CD8-positive, alpha-beta memory T cell (primary cell): ENCODE measurements at regions not wholly inside any gene's neighbourhood (a gene's known extent, or its start where the extent isn't known, plus 50 kb on each side); places are given as distances from the start of the nearest gene placed in this dataset.

ENCODE experiments used
- CTCF ChIA-PET: fragments of 350-600 bp; sonication (Branson Sonifier 250); formaldehyde crosslinking; loops from one replicate; lab custom pipeline; 2021; ENCODE audit warnings: antibody characterized with exemption; lab: Charles Lee
- POLR2A ChIA-PET: fragments of 350-600 bp; sonication (Branson Sonifier 250); formaldehyde crosslinking; loops from one replicate; lab custom pipeline; 2021; ENCODE audit warnings: antibody characterized with exemption; lab: Charles Lee
- DNase-seq, 5 donors: peaks; one replicate each; pipeline versions ENCODE4 v3.0.0 to v3.0.0-alpha.2; 2020 to 2022; ENCODE audit warnings: mixed read lengths in 1 of 5
- H3K27ac ChIP-seq: one replicate; pipeline ENCODE4 v1.7.0; 2013; ENCODE audit warnings: low read depth, mild to moderate bottlenecking, low read length, moderate library complexity
- H3K27me3 ChIP-seq: 2 replicates; pipeline ENCODE4 v1.7.0; 2013; ENCODE audit warnings: low read length, mild to moderate bottlenecking; ENCODE audit not compliant: insufficient read depth, poor library complexity, severe bottlenecking
- H3K36me3 ChIP-seq: 2 replicates; pipeline ENCODE4 v1.7.0; 2013; ENCODE audit warnings: mild to moderate bottlenecking, low read length, moderate library complexity; ENCODE audit not compliant: insufficient read depth
- H3K4me1 ChIP-seq: 2 replicates; pipeline ENCODE4 v1.7.0; 2013; ENCODE audit warnings: mild to moderate bottlenecking, low read length, moderate library complexity; ENCODE audit not compliant: insufficient read depth
- H3K4me3 ChIP-seq: 2 replicates; pipeline ENCODE4 v1.7.0; 2013; ENCODE audit warnings: mild to moderate bottlenecking, low read length
- H3K9me3 ChIP-seq: 2 replicates; pipeline ENCODE4 v1.7.0; 2013; ENCODE audit warnings: mild to moderate bottlenecking, low read length
- H3K27ac Mint-ChIP-seq, 8 donors: one replicate each; pipeline ENCODE4 v1.8.0; 2020 to 2021; ENCODE audit warnings: mixed read lengths in 8 of 8, mild to moderate bottlenecking in 6 of 8, inconsistent platforms in 3 of 8, moderate library complexity in 3 of 8
- H3K27me3 Mint-ChIP-seq, 2 donors: one replicate each; pipeline ENCODE4 v1.8.0; 2020 to 2021; ENCODE audit warnings: mixed read lengths in 2 of 2, mild to moderate bottlenecking in 1 of 2, moderate library complexity in 1 of 2
- H3K36me3 Mint-ChIP-seq, 3 donors: one replicate each; pipeline ENCODE4 v1.8.0; 2020 to 2021; ENCODE audit warnings: mixed read lengths in 3 of 3, inconsistent platforms in 1 of 3, mild to moderate bottlenecking in 1 of 3
- H3K4me1 Mint-ChIP-seq, 3 donors: one replicate each; pipeline ENCODE4 v1.8.0; 2020 to 2021; ENCODE audit warnings: mixed read lengths in 3 of 3, inconsistent platforms in 1 of 3, mild to moderate bottlenecking in 1 of 3
- H3K4me3 Mint-ChIP-seq, 7 donors: one replicate each; pipeline ENCODE4 v1.8.0; 2020 to 2021; ENCODE audit warnings: mixed read lengths in 7 of 7, mild to moderate bottlenecking in 6 of 7, moderate library complexity in 4 of 7, inconsistent platforms in 2 of 7
- H3K9me3 Mint-ChIP-seq, 5 donors: one replicate each; pipeline ENCODE4 v1.8.0; 2020 to 2022; ENCODE audit warnings: mixed read lengths in 5 of 5, mild to moderate bottlenecking in 3 of 5, moderate library complexity in 2 of 5, inconsistent platforms in 1 of 5

GRCh38 chr9:28688172-28688571, 1114.9 kb upstream of the C9orf72 start:
- H3K4me3 Mint-ChIP-seq, result no peak overlapping the region
- Histone ChIP-seq H3K4me1 (no peaks in the 10 kb centered on the region), H3K27me3 (no peaks in the 10 kb centered on the region), H3K27ac (no peak overlapping the region), H3K9me3 (no peaks in the 10 kb centered on the region), H3K36me3 (no peaks in the 10 kb centered on the region), H3K4me3 (no peak overlapping the region)
- peaks cover 0 to 22% (median 10%) of the 10 kb centered on the region in 5 donors for H3K9me3 Mint-ChIP-seq
- no peaks in the 10 kb centered on the region for H3K4me1 Mint-ChIP-seq
- no peak for DNase-seq
- no peak overlapping the region for H3K27ac Mint-ChIP-seq
- no peaks in the 10 kb centered on the region for H3K36me3 Mint-ChIP-seq
- ChIA-PET POLR2A (no interaction called here), CTCF (no interaction called here)
- H3K27me3 Mint-ChIP-seq, result no peaks in the 10 kb centered on the region

GRCh38 chr9:28692012-28692411, 1118.7 kb upstream of the C9orf72 start:
- no peak overlapping the region for H3K4me3 Mint-ChIP-seq
- H3K4me1 Mint-ChIP-seq, result no peaks in the 10 kb centered on the region
- H3K9me3 ChIP-seq, result no peaks in the 10 kb centered on the region
- CTCF ChIA-PET, result no interaction called here
- no peaks in the 10 kb centered on the region for H3K27me3 Mint-ChIP-seq
- H3K9me3 Mint-ChIP-seq, result peaks cover 2 to 12% (median 4%) of the 10 kb centered on the region in 5 donors
- no peak overlapping the region for H3K4me3 ChIP-seq
- no peak for DNase-seq
- POLR2A ChIA-PET, result no interaction called here
- no peaks in the 10 kb centered on the region for H3K27me3 ChIP-seq
- H3K27ac ChIP-seq, result no peak overlapping the region
- H3K4me1 ChIP-seq, result no peaks in the 10 kb centered on the region
- H3K36me3 Mint-ChIP-seq, result no peaks in the 10 kb centered on the region
- no peak overlapping the region for H3K27ac Mint-ChIP-seq
- no peaks in the 10 kb centered on the region for H3K36me3 ChIP-seq

- Histone ChIP-seq H3K36me3 (no peaks in the 10 kb centered on the region), H3K9me3 (no peaks in the 10 kb centered on the region), H3K27me3 (no peaks in the 10 kb centered on the region), H3K4me3 (no peak overlapping the region), H3K27ac (no peak overlapping the region), H3K4me1 (no peaks in the 10 kb centered on the region)
- CTCF ChIA-PET, result no interaction called here
- Mint-ChIP-seq H3K4me1 (no peaks in the 10 kb centered on the region), H3K4me3 (no peak overlapping the region), H3K9me3 (peaks cover 8 to 42% (median 23%) of the 10 kb centered on the region in 5 donors), H3K27ac (no peak overlapping the region), H3K36me3 (no peaks in the 10 kb centered on the region), H3K27me3 (no peaks in the 10 kb centered on the region)
- POLR2A ChIA-PET, result no interaction called here
- no peak for DNase-seq
Measured at GRCh38 chr9:28696960-28697359, 1123.7 kb upstream of the C9orf72 start.

GRCh38 chr9:28699632-28700031, 1126.4 kb upstream of the C9orf72 start:
- Histone ChIP-seq H3K4me1 (no peaks in the 10 kb centered on the region), H3K36me3 (no peaks in the 10 kb centered on the region), H3K27ac (no peak overlapping the region), H3K9me3 (no peaks in the 10 kb centered on the region), H3K4me3 (no peak overlapping the region), H3K27me3 (no peaks in the 10 kb centered on the region)
- H3K4me3 Mint-ChIP-seq, result no peak overlapping the region
- H3K4me1 Mint-ChIP-seq, result no peaks in the 10 kb centered on the region
- no peak for DNase-seq
- H3K27me3 Mint-ChIP-seq, result no peaks in the 10 kb centered on the region
- ChIA-PET POLR2A (no interaction called here), CTCF (no interaction called here)
- H3K27ac Mint-ChIP-seq, result no peak overlapping the region
- H3K9me3 Mint-ChIP-seq, result peaks cover 16 to 51% (median 27%) of the 10 kb centered on the region in 5 donors
- H3K36me3 Mint-ChIP-seq, result no peaks in the 10 kb centered on the region

- H3K27me3 Mint-ChIP-seq, result no peaks in the 10 kb centered on the region
- no peak for DNase-seq
- H3K36me3 Mint-ChIP-seq, result no peaks in the 10 kb centered on the region
- CTCF ChIA-PET, result no interaction called here
- no peak overlapping the region for H3K27ac Mint-ChIP-seq
- Histone ChIP-seq H3K27ac (no peak overlapping the region), H3K27me3 (no peaks in the 10 kb centered on the region), H3K9me3 (no peaks in the 10 kb centered on the region), H3K4me3 (no peak overlapping the region), H3K4me1 (no peaks in the 10 kb centered on the region), H3K36me3 (no peaks in the 10 kb centered on the region)
- POLR2A ChIA-PET, result no interaction called here
- H3K9me3 Mint-ChIP-seq, result peaks cover 5 to 28% (median 10%) of the 10 kb centered on the region in 5 donors
- H3K4me1 Mint-ChIP-seq, result no peaks in the 10 kb centered on the region
- no peak overlapping the region for H3K4me3 Mint-ChIP-seq
Measured at GRCh38 chr9:28707616-28708015, 1134.3 kb upstream of the C9orf72 start.

GRCh38 chr9:28714188-28714587, 1140.9 kb upstream of the C9orf72 start:
- H3K9me3 ChIP-seq, result no peaks in the 10 kb centered on the region
- H3K36me3 ChIP-seq, result no peaks in the 10 kb centered on the region
- Mint-ChIP-seq H3K4me1 (no peaks in the 10 kb centered on the region), H3K4me3 (no peak overlapping the region), H3K9me3 (peaks cover 0 to 2% (median 0%) of the 10 kb centered on the region in 5 donors), H3K27ac (no peak overlapping the region), H3K36me3 (no peaks in the 10 kb centered on the region), H3K27me3 (no peaks in the 10 kb centered on the region)
- no peak for DNase-seq
- no peak overlapping the region for H3K27ac ChIP-seq
- H3K27me3 ChIP-seq, result no peaks in the 10 kb centered on the region
- no peaks in the 10 kb centered on the region for H3K4me1 ChIP-seq
- CTCF ChIA-PET, result no interaction called here
- no peak overlapping the region for H3K4me3 ChIP-seq
- POLR2A ChIA-PET, result no interaction called here

GRCh38 chr9:28718226-28718625, 1144.9 kb upstream of the C9orf72 start:
- CTCF ChIA-PET, result no interaction called here
- H3K27ac ChIP-seq, result no peak overlapping the region

GRCh38 chr9:28720746-28721145, 1147.5 kb upstream of the C9orf72 start:
- ChIA-PET POLR2A (no interaction called here), CTCF (no interaction called here)
- H3K9me3 Mint-ChIP-seq, result peaks cover 2 to 5% (median 3%) of the 10 kb centered on the region in 5 donors
- Histone ChIP-seq H3K36me3 (no peaks in the 10 kb centered on the region), H3K27me3 (no peaks in the 10 kb centered on the region), H3K9me3 (no peaks in the 10 kb centered on the region), H3K4me1 (no peaks in the 10 kb centered on the region), H3K4me3 (no peak overlapping the region), H3K27ac (no peak overlapping the region)
- no peak overlapping the region for H3K4me3 Mint-ChIP-seq
- no peak for DNase-seq
- H3K4me1 Mint-ChIP-seq, result no peaks in the 10 kb centered on the region
- no peak overlapping the region for H3K27ac Mint-ChIP-seq
- H3K27me3 Mint-ChIP-seq, result no peaks in the 10 kb centered on the region
- no peaks in the 10 kb centered on the region for H3K36me3 Mint-ChIP-seq

More at GRCh38 chr9:28718226-28718625, 1144.9 kb upstream of the C9orf72 start:
- Histone ChIP-seq H3K4me1 (no peaks in the 10 kb centered on the region), H3K9me3 (no peaks in the 10 kb centered on the region), H3K27me3 (no peaks in the 10 kb centered on the region), H3K4me3 (no peak overlapping the region), H3K36me3 (no peaks in the 10 kb centered on the region)
- H3K4me3 Mint-ChIP-seq, result no peak overlapping the region
- H3K4me1 Mint-ChIP-seq, result no peaks in the 10 kb centered on the region
- peaks cover 0 to 2% (median 0%) of the 10 kb centered on the region in 5 donors for H3K9me3 Mint-ChIP-seq
- H3K27ac Mint-ChIP-seq, result no peak overlapping the region
- no peak for DNase-seq
- H3K36me3 Mint-ChIP-seq, result no peaks in the 10 kb centered on the region
- POLR2A ChIA-PET, result no interaction called here
- no peaks in the 10 kb centered on the region for H3K27me3 Mint-ChIP-seq

- no peaks in the 10 kb centered on the region for H3K27me3 ChIP-seq
- POLR2A ChIA-PET, result no interaction called here
- H3K4me3 ChIP-seq, result no peak overlapping the region
- H3K27ac Mint-ChIP-seq, result no peak overlapping the region
- H3K4me1 ChIP-seq, result no peaks in the 10 kb centered on the region
- DNase-seq, result no peak
- H3K27me3 Mint-ChIP-seq, result no peaks in the 10 kb centered on the region
- no peaks in the 10 kb centered on the region for H3K4me1 Mint-ChIP-seq
- peaks cover 0 to 33% (median 10%) of the 10 kb centered on the region in 5 donors for H3K9me3 Mint-ChIP-seq
- CTCF ChIA-PET, result no interaction called here
- H3K9me3 ChIP-seq, result no peaks in the 10 kb centered on the region
- no peak overlapping the region for H3K4me3 Mint-ChIP-seq
- no peaks in the 10 kb centered on the region for H3K36me3 Mint-ChIP-seq
- no peak overlapping the region for H3K27ac ChIP-seq
- H3K36me3 ChIP-seq, result no peaks in the 10 kb centered on the region
Measured at GRCh38 chr9:28730111-28730510, 1156.8 kb upstream of the C9orf72 start.
